Activated T-cell treated with anti-CD3 and anti-CD28 coated beads, Interleukin-2, amount 50 U/mL, for 24 hours (primary cell): ENCODE measurements at regions not wholly inside any gene's neighbourhood (a gene's known extent, or its start where the extent isn't known, plus 50 kb on each side); places are given as distances from the start of the nearest gene placed in this dataset.

Experiments used
- DNase-seq: peaks from one replicate; pipeline ENCODE4 v3.0.0-alpha.2; 2020
- H3K27ac Mint-ChIP-seq: 2 replicates; pipeline ENCODE4 v1.8.0; 2020; ENCODE audit warnings: mild to moderate bottlenecking, mixed read lengths
- H3K27me3 Mint-ChIP-seq: 2 replicates; pipeline ENCODE4 v1.8.0; 2020; ENCODE audit warnings: mixed read lengths
- H3K36me3 Mint-ChIP-seq: 2 replicates; pipeline ENCODE4 v1.8.0; 2020; ENCODE audit warnings: low read depth, mixed read lengths
- H3K4me1 Mint-ChIP-seq: 2 replicates; pipeline ENCODE4 v1.8.0; 2020; ENCODE audit warnings: low read depth, mixed read lengths
- H3K4me3 Mint-ChIP-seq: 2 replicates; pipeline ENCODE4 v1.8.0; 2020; ENCODE audit warnings: mild to moderate bottlenecking, moderate library complexity, mixed read lengths
- H3K9me3 Mint-ChIP-seq: 2 replicates; pipeline ENCODE4 v1.8.0; 2020; ENCODE audit warnings: mixed read lengths

- Mint-ChIP-seq H3K27ac (no peak overlapping the region), H3K27me3 (no peaks in the 10 kb centered on the region), H3K36me3 (no peaks in the 10 kb centered on the region), H3K4me1 (peaks cover 35% of the 10 kb centered on the region), H3K9me3 (peaks cover 8% of the 10 kb centered on the region), H3K4me3 (no peak overlapping the region)
- DNase-seq: no peak
Observed at GRCh38 chr9:129326061-129327005, 148.3 kb upstream of the IER5L start.

- Mint-ChIP-seq H3K9me3 (no peaks in the 10 kb centered on the region), H3K27ac (no peak overlapping the region), H3K4me3 (no peak overlapping the region), H3K36me3 (no peaks in the 10 kb centered on the region), H3K27me3 (no peaks in the 10 kb centered on the region), H3K4me1 (peaks cover 45% of the 10 kb centered on the region)
- no peak for DNase-seq
Observed at GRCh38 chr9:129324808-129325502, 146.9 kb upstream of the IER5L start.

GRCh38 chr9:129323999-129324553 is 146.0 kb upstream of the IER5L start:
- no peaks in the 10 kb centered on the region for H3K9me3 Mint-ChIP-seq
- no peak overlapping the region for H3K27ac Mint-ChIP-seq
- peaks cover 45% of the 10 kb centered on the region for H3K4me1 Mint-ChIP-seq
- H3K4me3 Mint-ChIP-seq: no peak overlapping the region
- H3K36me3 Mint-ChIP-seq: no peaks in the 10 kb centered on the region
- DNase-seq: no peak
- no peaks in the 10 kb centered on the region for H3K27me3 Mint-ChIP-seq

GRCh38 chr9:129323376-129323998 is 145.4 kb upstream of the IER5L start:
- no peaks in the 10 kb centered on the region for H3K36me3 Mint-ChIP-seq
- no peak for DNase-seq
- H3K4me3 Mint-ChIP-seq: no peak overlapping the region
- H3K4me1 Mint-ChIP-seq: peaks cover 39% of the 10 kb centered on the region
- H3K27ac Mint-ChIP-seq: peak overlapping the region; percentile 44
- no peaks in the 10 kb centered on the region for H3K27me3 Mint-ChIP-seq
- no peaks in the 10 kb centered on the region for H3K9me3 Mint-ChIP-seq

GRCh38 chr9:129322641-129323375 is 144.7 kb upstream of the IER5L start:
- Mint-ChIP-seq H3K9me3 (no peaks in the 10 kb centered on the region), H3K4me1 (peaks cover 34% of the 10 kb centered on the region), H3K36me3 (no peaks in the 10 kb centered on the region), H3K27me3 (no peaks in the 10 kb centered on the region), H3K27ac (peak overlapping the region; percentile 44), H3K4me3 (no peak overlapping the region)
- no peak for DNase-seq

GRCh38 chr9:129322022-129322621 is 144.1 kb upstream of the IER5L start:
- Mint-ChIP-seq H3K27ac (no peak overlapping the region), H3K36me3 (no peaks in the 10 kb centered on the region), H3K27me3 (no peaks in the 10 kb centered on the region), H3K4me1 (peaks cover 31% of the 10 kb centered on the region), H3K4me3 (no peak overlapping the region), H3K9me3 (no peaks in the 10 kb centered on the region)
- DNase-seq: peak; percentile 31

- Mint-ChIP-seq H3K4me3 (peak overlapping the region; percentile 36), H3K4me1 (peaks cover 31% of the 10 kb centered on the region), H3K9me3 (no peaks in the 10 kb centered on the region), H3K27ac (no peak overlapping the region), H3K36me3 (no peaks in the 10 kb centered on the region), H3K27me3 (no peaks in the 10 kb centered on the region)
- no peak for DNase-seq
Observed at GRCh38 chr9:129321286-129322021, 143.4 kb upstream of the IER5L start.

GRCh38 chr9:129320575-129321285 is 142.7 kb upstream of the IER5L start:
- peaks cover 31% of the 10 kb centered on the region for H3K4me1 Mint-ChIP-seq
- DNase-seq: peak; percentile 71
- H3K27ac Mint-ChIP-seq: peak overlapping the region; percentile 84
- H3K4me3 Mint-ChIP-seq: peak overlapping the region; percentile 67
- no peaks in the 10 kb centered on the region for H3K9me3 Mint-ChIP-seq
- H3K27me3 Mint-ChIP-seq: no peaks in the 10 kb centered on the region
- no peaks in the 10 kb centered on the region for H3K36me3 Mint-ChIP-seq

GRCh38 chr9:129319938-129320481 is 141.9 kb upstream of the IER5L start:
- no peak for DNase-seq
- Mint-ChIP-seq H3K4me1 (peaks cover 31% of the 10 kb centered on the region), H3K27me3 (no peaks in the 10 kb centered on the region), H3K36me3 (no peaks in the 10 kb centered on the region), H3K27ac (no peak overlapping the region), H3K4me3 (peak overlapping the region; percentile 67), H3K9me3 (no peaks in the 10 kb centered on the region)

- peaks cover 30% of the 10 kb centered on the region for H3K4me1 Mint-ChIP-seq
- no peak overlapping the region for H3K4me3 Mint-ChIP-seq
- no peaks in the 10 kb centered on the region for H3K9me3 Mint-ChIP-seq
- no peaks in the 10 kb centered on the region for H3K27me3 Mint-ChIP-seq
- no peaks in the 10 kb centered on the region for H3K36me3 Mint-ChIP-seq
- H3K27ac Mint-ChIP-seq: no peak overlapping the region
- peak; percentile 17 for DNase-seq
Observed at GRCh38 chr9:129319076-129319937, 141.2 kb upstream of the IER5L start.

- no peak overlapping the region for H3K4me3 Mint-ChIP-seq
- no peaks in the 10 kb centered on the region for H3K9me3 Mint-ChIP-seq
- peak; percentile 19 for DNase-seq
- peaks cover 21% of the 10 kb centered on the region for H3K4me1 Mint-ChIP-seq
- H3K36me3 Mint-ChIP-seq: no peaks in the 10 kb centered on the region
- H3K27me3 Mint-ChIP-seq: no peaks in the 10 kb centered on the region
- no peak overlapping the region for H3K27ac Mint-ChIP-seq
Observed at GRCh38 chr9:129318121-129319075, 140.3 kb upstream of the IER5L start.
